Progenitor cell of endocrine pancreas (in vitro differentiated cells): ENCODE measurements at regions not wholly inside any gene's neighbourhood (a gene's known extent, or its start where the extent isn't known, plus 50 kb on each side); places are given as distances from the start of the nearest gene placed in this dataset.

Source experiments
- DNase-seq: peaks from one replicate; pipeline ENCODE4 v3.0.0; 2021; ENCODE audit warnings: low spot score; ENCODE audit not compliant: unreplicated experiment
- H3K27ac Mint-ChIP-seq: 2 replicates; pipeline ENCODE4 v1.8.0; 2021; ENCODE audit warnings: mild to moderate bottlenecking, moderate library complexity, mixed read lengths
- H3K27me3 Mint-ChIP-seq: 2 replicates; pipeline ENCODE4 v1.8.0; 2021; ENCODE audit warnings: mixed read lengths
- H3K36me3 Mint-ChIP-seq: 2 replicates; pipeline ENCODE4 v1.8.0; 2022; ENCODE audit warnings: mixed read lengths; ENCODE audit not compliant: insufficient read depth
- H3K4me1 Mint-ChIP-seq: 2 replicates; pipeline ENCODE4 v1.8.0; 2021; ENCODE audit warnings: low read depth, mixed read lengths
- H3K4me3 Mint-ChIP-seq: 2 replicates; pipeline ENCODE4 v1.8.0; 2021; ENCODE audit warnings: low read depth, mild to moderate bottlenecking, moderate library complexity, mixed read lengths
- H3K9me3 Mint-ChIP-seq: 2 replicates; pipeline ENCODE4 v1.8.0; 2021; ENCODE audit warnings: low read depth, mixed read lengths
- TF ChIP-seq, protein P1 (sequence below): fragments of 200-600 bp; sonication (generic); IDR thresholded peaks from one replicate; pipeline ENCODE4 v1.5.0; 2021; ENCODE audit warnings: antibody characterized with exemption, mild to moderate bottlenecking; ENCODE audit not compliant: unreplicated experiment

DNA sequence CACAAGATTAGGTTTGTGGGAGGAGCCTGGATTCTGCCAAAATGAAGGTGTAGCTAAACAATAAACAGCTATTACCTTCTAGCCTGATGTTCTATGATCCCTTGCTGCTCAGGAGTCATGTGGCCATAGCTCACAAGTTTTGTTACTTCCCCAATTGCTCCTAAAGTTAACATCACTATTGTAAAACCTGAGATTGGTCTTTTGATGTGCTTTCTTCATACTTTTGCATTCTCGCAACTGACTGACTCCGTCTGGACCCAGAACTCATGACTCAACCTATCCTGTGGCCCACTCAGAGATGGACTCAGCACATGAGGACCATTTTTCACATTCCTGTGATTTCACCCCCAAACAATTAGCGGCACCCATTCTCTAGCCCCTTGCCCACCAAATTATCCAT is 69.1 kb downstream of the PTGS2 start:
- peaks cover 4% of the 10 kb centered on the region for H3K9me3 Mint-ChIP-seq
- H3K36me3 Mint-ChIP-seq: no peaks in the 10 kb centered on the region
- DNase-seq: no peak
- TF ChIP-seq, protein P1, sequence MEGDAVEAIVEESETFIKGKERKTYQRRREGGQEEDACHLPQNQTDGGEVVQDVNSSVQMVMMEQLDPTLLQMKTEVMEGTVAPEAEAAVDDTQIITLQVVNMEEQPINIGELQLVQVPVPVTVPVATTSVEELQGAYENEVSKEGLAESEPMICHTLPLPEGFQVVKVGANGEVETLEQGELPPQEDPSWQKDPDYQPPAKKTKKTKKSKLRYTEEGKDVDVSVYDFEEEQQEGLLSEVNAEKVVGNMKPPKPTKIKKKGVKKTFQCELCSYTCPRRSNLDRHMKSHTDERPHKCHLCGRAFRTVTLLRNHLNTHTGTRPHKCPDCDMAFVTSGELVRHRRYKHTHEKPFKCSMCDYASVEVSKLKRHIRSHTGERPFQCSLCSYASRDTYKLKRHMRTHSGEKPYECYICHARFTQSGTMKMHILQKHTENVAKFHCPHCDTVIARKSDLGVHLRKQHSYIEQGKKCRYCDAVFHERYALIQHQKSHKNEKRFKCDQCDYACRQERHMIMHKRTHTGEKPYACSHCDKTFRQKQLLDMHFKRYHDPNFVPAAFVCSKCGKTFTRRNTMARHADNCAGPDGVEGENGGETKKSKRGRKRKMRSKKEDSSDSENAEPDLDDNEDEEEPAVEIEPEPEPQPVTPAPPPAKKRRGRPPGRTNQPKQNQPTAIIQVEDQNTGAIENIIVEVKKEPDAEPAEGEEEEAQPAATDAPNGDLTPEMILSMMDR: no peak
- H3K4me1 Mint-ChIP-seq: peaks cover 1% of the 10 kb centered on the region
- no peak overlapping the region for H3K27ac Mint-ChIP-seq
- H3K4me3 Mint-ChIP-seq: no peak overlapping the region
- no peaks in the 10 kb centered on the region for H3K27me3 Mint-ChIP-seq

DNA sequence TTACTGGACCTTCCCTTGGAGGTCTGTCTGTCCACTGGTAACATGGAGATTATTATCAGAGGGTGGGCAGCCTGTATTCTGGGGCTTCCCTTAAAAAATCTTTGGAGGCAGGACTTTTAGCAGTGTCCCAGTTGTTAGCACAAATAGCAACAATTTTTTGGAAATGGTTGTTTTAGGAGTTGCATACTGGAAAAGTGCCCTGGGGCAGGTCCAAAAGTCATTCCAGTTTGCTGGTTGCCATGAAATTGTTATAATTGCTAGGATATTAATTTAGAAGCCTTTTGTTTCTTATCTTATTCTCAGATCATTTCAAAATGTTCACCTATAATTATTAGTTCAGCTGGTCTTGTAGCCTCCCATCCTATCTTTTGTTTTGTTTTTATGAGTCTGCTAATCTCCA is 71.0 kb downstream of the PTGS2 start:
- Mint-ChIP-seq H3K27me3 (no peaks in the 10 kb centered on the region), H3K27ac (no peak overlapping the region), H3K4me3 (no peak overlapping the region), H3K9me3 (peaks cover 4% of the 10 kb centered on the region), H3K4me1 (peaks cover 1% of the 10 kb centered on the region), H3K36me3 (no peaks in the 10 kb centered on the region)
- no peak for DNase-seq
- TF ChIP-seq, protein P1: no peak

DNA sequence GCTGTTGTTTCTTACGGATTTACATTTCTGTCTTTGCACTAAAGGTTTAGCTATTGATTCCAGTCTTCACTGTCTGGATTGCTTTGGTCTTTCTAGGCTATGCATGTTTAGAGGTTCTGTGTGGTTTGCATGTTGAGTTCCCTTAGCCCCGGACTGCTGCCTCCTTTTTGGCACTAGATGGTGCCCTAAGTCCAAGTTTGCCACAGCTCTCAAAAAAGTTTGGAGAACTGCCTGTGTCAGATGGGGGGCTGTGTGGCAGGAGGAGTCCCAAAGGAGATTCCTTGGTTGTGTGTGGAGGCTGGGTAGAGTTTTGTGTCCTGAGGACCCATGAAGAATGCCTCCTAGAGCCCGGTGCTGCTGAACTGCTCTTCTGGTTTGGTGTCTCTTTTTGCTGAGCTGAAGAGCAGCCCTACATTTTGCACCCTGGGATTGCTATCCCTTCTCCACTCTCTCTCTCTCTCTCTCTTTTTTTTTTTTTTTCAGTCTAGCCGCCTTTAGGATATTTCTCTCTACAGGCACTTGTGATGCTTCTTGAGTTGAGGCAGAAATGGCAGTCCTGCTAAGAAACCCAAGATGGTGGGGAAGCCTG is 74.4 kb downstream of the PTGS2 start:
- no peaks in the 10 kb centered on the region for H3K27me3 Mint-ChIP-seq
- H3K4me3 Mint-ChIP-seq: no peak overlapping the region
- DNase-seq: peak; percentile 15
- TF ChIP-seq, protein P1: peak; percentile 83
- H3K4me1 Mint-ChIP-seq: peaks cover 1% of the 10 kb centered on the region
- H3K9me3 Mint-ChIP-seq: peaks cover 3% of the 10 kb centered on the region
- H3K27ac Mint-ChIP-seq: no peak overlapping the region
- H3K36me3 Mint-ChIP-seq: no peaks in the 10 kb centered on the region

DNA sequence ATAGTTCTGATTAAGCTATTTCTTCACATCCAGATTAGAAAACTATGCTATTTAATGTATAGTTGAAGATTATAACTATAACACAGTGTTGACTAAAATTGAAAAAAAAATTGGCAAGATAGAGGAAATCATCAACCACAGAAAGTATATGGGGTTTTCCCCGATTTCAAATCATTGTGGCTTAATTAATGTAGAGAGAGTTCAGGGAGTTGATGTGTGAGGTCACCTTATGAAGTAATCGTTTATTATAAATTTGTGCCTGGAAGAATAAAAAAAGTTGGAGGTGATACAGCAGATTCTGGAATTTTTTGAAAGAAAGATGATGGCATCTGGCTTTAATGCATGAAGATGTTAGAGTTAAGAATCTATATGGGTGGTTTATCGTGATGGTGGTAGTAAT is 84.3 kb downstream of the PTGS2 start:
- TF ChIP-seq, protein P1: no peak
- DNase-seq: no peak
- Mint-ChIP-seq H3K9me3 (peaks cover 23% of the 10 kb centered on the region), H3K36me3 (no peaks in the 10 kb centered on the region), H3K27ac (no peak overlapping the region), H3K27me3 (no peaks in the 10 kb centered on the region), H3K4me1 (no peaks in the 10 kb centered on the region), H3K4me3 (no peak overlapping the region)

DNA sequence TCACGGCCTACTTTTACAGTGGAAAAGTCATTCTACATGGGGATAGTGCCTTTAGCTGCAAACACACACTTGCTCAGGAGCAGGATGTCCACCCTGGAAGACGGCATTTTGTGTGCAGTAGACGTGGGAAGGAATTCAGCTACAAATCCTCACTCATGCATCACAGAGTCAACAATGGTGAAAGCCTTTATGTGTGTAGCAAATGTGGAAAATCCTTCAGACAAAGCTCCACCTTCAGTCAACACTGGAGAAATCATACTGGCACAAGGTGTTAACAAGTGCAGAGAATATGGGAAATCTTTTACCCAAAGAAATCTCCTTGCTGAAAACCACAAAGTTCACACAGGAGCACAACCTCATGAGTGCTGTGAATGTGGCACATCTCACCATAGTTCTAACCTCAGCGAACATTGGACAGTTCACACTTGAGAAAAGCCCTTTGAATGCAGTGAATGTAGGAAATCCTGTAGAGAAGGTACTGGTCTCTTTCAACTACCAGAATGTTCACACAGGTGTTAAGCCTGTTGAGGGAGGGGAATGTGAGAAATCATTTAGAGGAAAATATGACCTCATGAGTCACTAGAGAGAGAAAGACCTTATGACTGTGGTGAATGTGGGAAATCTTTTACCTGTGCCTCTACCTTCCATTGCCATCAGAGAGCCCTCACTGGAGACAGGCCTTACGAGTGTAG is 101.8 kb downstream of the PTGS2 start:
- no peak for DNase-seq
- Mint-ChIP-seq H3K4me3 (no peak overlapping the region), H3K36me3 (no peaks in the 10 kb centered on the region), H3K27ac (no peak overlapping the region), H3K4me1 (no peaks in the 10 kb centered on the region), H3K27me3 (no peaks in the 10 kb centered on the region), H3K9me3 (peaks cover 5% of the 10 kb centered on the region)
- TF ChIP-seq, protein P1: no peak
